ENCODE measurements at regions not wholly inside any gene's neighbourhood (a gene's known extent, or its start where the extent isn't known, plus 50 kb on each side); places are given as distances from the start of the nearest gene placed in this dataset.
"Not testable (repeated sequence)": the region's sequence is repeated elsewhere in the genome, so short reads cannot be mapped to it uniquely, and the experiment has no call there.

DNA sequence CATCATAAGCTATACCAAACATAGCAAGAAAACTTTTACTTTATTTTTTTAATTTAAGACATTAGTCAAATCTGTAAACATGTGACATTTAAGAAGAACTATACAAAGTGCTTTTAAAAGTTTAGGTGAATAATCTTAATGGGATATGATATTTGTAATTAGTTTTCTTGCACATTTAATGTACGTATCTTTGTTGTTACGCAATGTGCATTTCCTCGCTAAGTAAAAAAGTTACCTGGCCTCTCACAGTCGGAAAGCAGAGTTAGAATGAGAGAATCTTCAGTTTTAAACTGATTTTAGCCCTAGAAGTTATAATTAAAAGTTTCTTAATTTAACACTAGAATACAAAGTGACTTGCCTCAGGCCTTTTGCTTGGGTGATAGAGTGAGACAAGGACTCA lies 589.8 kb downstream of the DMRTA1 start:
- peaks cover 29% of the 10 kb centered on the region for H3K9me3 Mint-ChIP-seq (ENCODE audit: insufficient read depth)
- DNase-seq: no peak
- no peak overlapping the region for H3K4me3 Mint-ChIP-seq
- no peaks in the 10 kb centered on the region for H3K4me1 Mint-ChIP-seq (ENCODE audit: low read depth)
- H3K36me3 Mint-ChIP-seq (ENCODE audit: low read depth): no peaks in the 10 kb centered on the region
- ChIA-PET POLR2A (no interaction called here), CTCF (no interaction called here)
- ATAC-seq: no peak
- H3K27me3 Mint-ChIP-seq (ENCODE audit: low read depth): no peaks in the 10 kb centered on the region
- H3K27ac Mint-ChIP-seq: no peak overlapping the region

DNA sequence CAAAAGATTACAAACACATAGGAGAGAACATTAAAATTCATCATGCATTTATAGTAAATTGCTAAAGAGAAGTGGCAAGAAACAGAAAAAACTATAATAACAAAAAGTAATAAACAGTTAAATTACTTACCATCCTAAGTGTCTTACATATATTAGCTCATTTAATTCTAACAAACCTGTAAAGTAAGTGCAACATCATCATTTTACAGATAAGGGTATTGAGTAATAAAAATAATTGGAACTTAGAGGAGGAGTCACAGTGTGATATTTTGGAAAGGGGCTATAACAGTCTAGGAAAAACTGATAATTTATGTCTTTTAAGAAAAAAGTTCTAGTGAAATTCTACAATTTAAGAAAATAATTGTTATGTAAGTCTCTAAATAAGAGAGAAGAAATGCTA lies 592.8 kb downstream of the DMRTA1 start:
- Mint-ChIP-seq H3K36me3 (ENCODE audit: low read depth) (no peaks in the 10 kb centered on the region), H3K27ac (no peak overlapping the region), H3K9me3 (ENCODE audit: insufficient read depth) (peaks cover 11% of the 10 kb centered on the region), H3K4me3 (no peak overlapping the region), H3K4me1 (ENCODE audit: low read depth) (no peaks in the 10 kb centered on the region), H3K27me3 (ENCODE audit: low read depth) (no peaks in the 10 kb centered on the region)
- ATAC-seq (no peak), DNase-seq (no peak)
- POLR2A ChIA-PET: no interaction called here
- CTCF ChIA-PET: no interaction called here

DNA sequence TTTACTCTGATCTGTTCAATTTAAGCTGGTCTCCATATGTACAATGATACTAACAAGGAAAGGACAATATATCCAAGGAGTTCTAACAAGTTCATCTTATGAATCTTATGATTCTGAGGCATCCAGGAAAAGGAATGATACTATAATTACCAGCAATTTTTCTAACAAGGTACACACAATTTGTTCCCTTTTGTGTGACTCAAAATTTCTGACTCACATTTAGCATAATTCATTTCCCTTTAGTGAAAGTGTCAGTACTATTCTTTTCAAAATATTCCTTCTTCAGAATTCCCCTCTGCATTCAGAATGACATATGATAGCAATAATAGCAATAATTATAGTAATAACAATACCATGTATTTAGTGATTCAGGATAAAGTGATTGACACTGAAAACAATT lies 594.8 kb downstream of the DMRTA1 start:
- DNase-seq (no peak), ATAC-seq (no peak)
- ChIA-PET CTCF (no interaction called here), POLR2A (no interaction called here)
- no peak overlapping the region for H3K27ac Mint-ChIP-seq
- H3K9me3 Mint-ChIP-seq (ENCODE audit: insufficient read depth): peaks cover 11% of the 10 kb centered on the region
- no peaks in the 10 kb centered on the region for H3K27me3 Mint-ChIP-seq (ENCODE audit: low read depth)
- H3K4me1 Mint-ChIP-seq (ENCODE audit: low read depth): no peaks in the 10 kb centered on the region
- no peak overlapping the region for H3K4me3 Mint-ChIP-seq
- H3K36me3 Mint-ChIP-seq (ENCODE audit: low read depth): no peaks in the 10 kb centered on the region

DNA sequence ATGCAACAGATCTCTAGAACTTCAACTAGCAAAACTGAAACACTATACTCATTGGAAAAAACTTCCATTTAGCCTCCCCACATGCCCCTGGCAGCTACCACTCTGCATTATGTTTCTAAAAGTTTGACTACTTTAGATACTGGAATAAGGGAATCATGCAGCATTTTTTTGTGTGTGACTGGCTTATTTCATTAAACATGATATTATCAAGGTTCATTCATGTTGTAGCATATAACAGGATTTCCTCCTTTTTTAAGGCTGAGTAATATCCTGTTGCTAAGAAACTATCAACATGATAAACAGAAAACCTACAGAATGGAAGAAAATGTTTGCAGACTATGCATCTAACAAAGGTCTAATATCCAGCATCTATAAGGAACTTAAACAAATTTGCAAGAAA lies 597.9 kb downstream of the DMRTA1 start:
- DNase-seq: no peak
- Mint-ChIP-seq H3K4me3 (no peak overlapping the region), H3K4me1 (ENCODE audit: low read depth) (no peaks in the 10 kb centered on the region), H3K9me3 (ENCODE audit: insufficient read depth) (peaks cover 11% of the 10 kb centered on the region), H3K27ac (no peak overlapping the region), H3K27me3 (ENCODE audit: low read depth) (no peaks in the 10 kb centered on the region), H3K36me3 (ENCODE audit: low read depth) (no peaks in the 10 kb centered on the region)
- ChIA-PET CTCF (no interaction called here), POLR2A (no interaction called here)
- ATAC-seq: no peak

DNA sequence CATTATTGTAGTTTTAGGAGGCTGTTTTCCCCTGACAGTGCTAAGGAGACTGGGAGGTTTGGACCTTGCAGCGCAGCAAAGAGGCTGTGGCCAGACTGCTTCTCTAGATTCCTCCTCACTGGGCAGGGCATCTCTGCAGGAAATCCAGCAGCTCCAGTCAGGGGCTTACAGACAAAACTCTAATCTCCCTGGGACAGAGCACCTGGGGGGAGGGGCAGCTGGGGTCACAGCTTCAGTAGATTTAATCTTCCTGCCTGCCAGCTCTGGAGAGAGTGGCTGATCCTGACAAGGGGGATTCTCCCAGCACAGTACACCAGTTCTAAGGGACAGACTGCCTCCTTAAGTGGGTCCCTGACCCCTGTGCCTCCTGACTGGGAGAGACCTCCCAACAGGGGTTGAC lies 599.4 kb downstream of the DMRTA1 start:
- POLR2A ChIA-PET, H3K4me3 Mint-ChIP-seq: not testable (repeated sequence)

DNA sequence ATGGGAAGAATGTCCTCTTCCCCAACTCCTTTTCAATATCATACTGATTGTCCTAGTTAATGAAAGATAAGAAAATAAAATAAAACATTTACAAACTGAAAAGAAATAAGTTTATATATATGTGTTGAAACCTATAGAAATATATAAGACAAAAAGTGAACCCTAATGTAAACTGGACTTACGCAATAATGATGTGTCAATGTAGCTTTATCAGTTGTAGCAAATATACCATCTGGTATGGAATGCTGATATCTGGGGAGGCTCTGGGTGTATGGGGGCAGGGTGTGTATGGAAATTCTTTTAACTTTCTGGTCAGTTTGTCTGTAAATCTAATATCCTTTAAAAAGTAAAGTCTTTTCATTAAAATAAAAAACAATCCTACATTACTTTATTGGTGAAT lies 603.9 kb downstream of the DMRTA1 start:
- CTCF ChIA-PET: no interaction called here
- no peak for ATAC-seq
- no peak for DNase-seq
- H3K27ac Mint-ChIP-seq: no peak overlapping the region
- no peaks in the 10 kb centered on the region for H3K27me3 Mint-ChIP-seq (ENCODE audit: low read depth)
- no peaks in the 10 kb centered on the region for H3K36me3 Mint-ChIP-seq (ENCODE audit: low read depth)
- H3K4me3 Mint-ChIP-seq: no peak overlapping the region
- POLR2A ChIA-PET: no interaction called here
- H3K4me1 Mint-ChIP-seq (ENCODE audit: low read depth): no peaks in the 10 kb centered on the region
- no peaks in the 10 kb centered on the region for H3K9me3 Mint-ChIP-seq (ENCODE audit: insufficient read depth)

More for the DNA sequence above, 599.4 kb downstream of the DMRTA1 start:
- H3K9me3 Mint-ChIP-seq (ENCODE audit: insufficient read depth); ATAC-seq; DNase-seq; H3K4me1 Mint-ChIP-seq (ENCODE audit: low read depth); H3K27me3 Mint-ChIP-seq (ENCODE audit: low read depth); H3K27ac Mint-ChIP-seq; H3K36me3 Mint-ChIP-seq (ENCODE audit: low read depth); CTCF ChIA-PET: not testable (repeated sequence)

DNA sequence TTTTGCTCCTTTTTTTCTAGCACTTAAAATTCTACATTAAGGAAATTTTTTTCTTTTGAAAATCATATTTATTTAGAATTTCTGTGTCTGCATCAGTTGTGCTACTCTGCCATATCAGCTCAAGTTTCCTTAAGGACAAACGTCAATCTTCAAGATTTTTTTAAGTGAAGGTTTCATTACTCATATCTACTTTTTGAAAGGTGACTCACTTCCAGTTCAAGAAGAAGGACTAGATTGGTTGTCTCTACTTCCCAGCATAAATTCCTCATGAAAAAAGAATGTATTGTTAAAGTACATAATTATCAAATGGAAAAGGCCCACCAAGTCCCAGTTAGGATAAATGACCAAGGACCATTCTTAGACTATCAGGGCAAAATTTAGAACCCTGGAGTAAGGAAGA lies 626.5 kb downstream of the DMRTA1 start:
- Mint-ChIP-seq H3K4me1 (ENCODE audit: low read depth) (no peaks in the 10 kb centered on the region), H3K36me3 (ENCODE audit: low read depth) (no peaks in the 10 kb centered on the region), H3K4me3 (no peak overlapping the region), H3K9me3 (ENCODE audit: insufficient read depth) (peaks cover 8% of the 10 kb centered on the region), H3K27ac (no peak overlapping the region), H3K27me3 (ENCODE audit: low read depth) (no peaks in the 10 kb centered on the region)
- no peak for ATAC-seq
- no peak for DNase-seq
- CTCF ChIA-PET: no interaction called here
- POLR2A ChIA-PET: no interaction called here

DNA sequence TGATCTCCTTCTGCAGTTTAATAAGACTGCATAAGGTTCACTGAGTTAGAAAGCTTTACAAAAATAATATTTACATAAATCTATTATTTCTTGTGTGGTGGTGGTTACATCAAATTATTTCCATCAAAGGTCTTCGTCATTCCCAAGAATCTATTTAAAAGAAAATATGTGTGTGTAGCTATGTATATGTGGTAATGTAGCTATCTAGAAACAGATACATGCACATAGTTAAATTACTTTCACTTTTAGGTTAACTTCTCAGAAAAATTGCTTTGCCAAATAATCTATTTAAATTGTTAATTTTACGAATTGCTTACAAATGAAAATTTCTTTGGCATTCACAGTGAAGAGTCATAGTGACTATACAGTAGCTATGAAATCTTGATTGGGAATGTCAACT lies 633.2 kb downstream of the DMRTA1 start:
- no peak overlapping the region for H3K4me3 Mint-ChIP-seq
- CTCF ChIA-PET: no interaction called here

DNA sequence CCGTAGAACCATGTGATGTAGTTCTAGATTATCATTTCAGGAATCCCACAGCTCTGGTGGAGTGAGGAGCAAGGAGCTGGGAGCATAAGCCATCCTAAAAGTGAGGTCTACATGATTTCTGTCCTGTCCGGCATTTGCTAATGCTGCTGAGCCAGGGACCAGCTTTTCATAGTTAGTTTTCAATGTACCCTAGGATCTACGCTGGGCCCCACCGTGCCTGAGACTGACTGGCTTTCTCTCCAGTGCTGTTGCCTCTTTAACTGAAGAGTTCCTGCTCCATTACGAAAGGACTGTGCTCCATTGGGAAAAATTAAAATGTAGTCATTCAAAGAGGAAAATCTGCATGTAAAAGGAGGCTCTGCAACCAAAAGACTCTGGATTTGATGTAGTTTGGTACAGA lies 634.8 kb downstream of the DMRTA1 start:
- POLR2A ChIA-PET: no interaction called here
- H3K27me3 Mint-ChIP-seq (ENCODE audit: low read depth): no peaks in the 10 kb centered on the region
- CTCF ChIA-PET: no interaction called here
- H3K27ac Mint-ChIP-seq: no peak overlapping the region
- DNase-seq: no peak
- H3K4me3 Mint-ChIP-seq: no peak overlapping the region
- H3K9me3 Mint-ChIP-seq (ENCODE audit: insufficient read depth): peaks cover 31% of the 10 kb centered on the region
- ATAC-seq: no peak
- no peaks in the 10 kb centered on the region for H3K36me3 Mint-ChIP-seq (ENCODE audit: low read depth)
- no peaks in the 10 kb centered on the region for H3K4me1 Mint-ChIP-seq (ENCODE audit: low read depth)

More for the DNA sequence above, 633.2 kb downstream of the DMRTA1 start:
- Mint-ChIP-seq H3K9me3 (ENCODE audit: insufficient read depth) (peaks cover 23% of the 10 kb centered on the region), H3K27ac (no peak overlapping the region), H3K27me3 (ENCODE audit: low read depth) (no peaks in the 10 kb centered on the region), H3K4me1 (ENCODE audit: low read depth) (no peaks in the 10 kb centered on the region), H3K36me3 (ENCODE audit: low read depth) (no peaks in the 10 kb centered on the region)
- no peak for DNase-seq
- POLR2A ChIA-PET: no interaction called here
- no peak for ATAC-seq

DNA sequence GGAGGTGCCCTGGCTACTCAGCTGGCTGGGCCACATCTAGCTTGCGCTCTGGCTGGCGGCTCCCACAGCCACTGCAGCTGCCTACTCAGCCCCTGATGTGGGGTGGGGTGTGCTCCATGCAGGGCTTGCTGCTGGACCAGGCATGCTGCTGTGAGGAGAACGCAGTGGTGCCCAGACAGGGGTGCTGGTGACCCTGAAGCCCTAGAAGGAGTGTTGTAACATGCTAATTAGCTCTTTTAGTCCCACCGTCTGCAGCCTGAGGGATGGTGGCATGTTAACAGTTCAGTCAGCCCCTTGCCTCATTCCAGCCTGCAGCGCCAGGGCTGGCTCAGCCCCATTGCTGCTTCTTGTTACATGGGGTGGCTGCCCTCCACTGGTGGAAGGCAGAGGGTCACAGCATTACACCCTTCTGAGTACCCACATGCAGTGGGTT lies 642.3 kb downstream of the DMRTA1 start:
- H3K4me1 Mint-ChIP-seq (ENCODE audit: low read depth): no peaks in the 10 kb centered on the region
- POLR2A ChIA-PET: no interaction called here
- H3K27ac Mint-ChIP-seq: no peak overlapping the region
- H3K27me3 Mint-ChIP-seq (ENCODE audit: low read depth): no peaks in the 10 kb centered on the region
- ATAC-seq (no peak), DNase-seq (no peak)
- CTCF ChIA-PET: no interaction called here
- H3K9me3 Mint-ChIP-seq (ENCODE audit: insufficient read depth): peaks cover 27% of the 10 kb centered on the region
- H3K4me3 Mint-ChIP-seq: no peak overlapping the region
- no peaks in the 10 kb centered on the region for H3K36me3 Mint-ChIP-seq (ENCODE audit: low read depth)

DNA sequence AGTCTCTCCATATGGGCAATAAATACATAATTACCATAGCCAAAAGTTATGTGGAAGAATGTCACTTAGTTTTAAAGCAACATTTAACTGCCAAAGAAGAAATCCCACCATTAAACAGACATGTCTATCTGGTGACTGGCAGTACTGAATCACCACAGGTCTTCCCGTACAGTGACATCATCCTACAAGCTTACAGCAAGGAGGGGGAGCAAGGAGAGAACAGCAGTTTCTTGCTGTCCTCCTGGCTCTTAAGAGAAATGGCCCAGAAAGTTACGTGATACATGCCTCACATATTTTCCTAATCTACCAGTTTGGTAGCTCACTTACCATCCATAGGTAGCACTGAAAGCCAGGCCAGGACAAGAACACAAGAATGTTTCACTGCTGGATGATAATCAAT lies 671.0 kb downstream of the DMRTA1 start:
- ATAC-seq (no peak), DNase-seq (no peak)
- H3K27ac Mint-ChIP-seq: no peak overlapping the region
- H3K36me3 Mint-ChIP-seq (ENCODE audit: low read depth): no peaks in the 10 kb centered on the region
- peaks cover 13% of the 10 kb centered on the region for H3K9me3 Mint-ChIP-seq (ENCODE audit: insufficient read depth)
- ChIA-PET POLR2A (interaction anchor here (0.6 kb wide), 1 partner anchor 110 kb away, joined by 3 read pairs; no protein-coding TSS in a partner anchor), CTCF (no interaction called here)
- H3K27me3 Mint-ChIP-seq (ENCODE audit: low read depth): no peaks in the 10 kb centered on the region
- no peak overlapping the region for H3K4me3 Mint-ChIP-seq
- H3K4me1 Mint-ChIP-seq (ENCODE audit: low read depth): no peaks in the 10 kb centered on the region

DNA sequence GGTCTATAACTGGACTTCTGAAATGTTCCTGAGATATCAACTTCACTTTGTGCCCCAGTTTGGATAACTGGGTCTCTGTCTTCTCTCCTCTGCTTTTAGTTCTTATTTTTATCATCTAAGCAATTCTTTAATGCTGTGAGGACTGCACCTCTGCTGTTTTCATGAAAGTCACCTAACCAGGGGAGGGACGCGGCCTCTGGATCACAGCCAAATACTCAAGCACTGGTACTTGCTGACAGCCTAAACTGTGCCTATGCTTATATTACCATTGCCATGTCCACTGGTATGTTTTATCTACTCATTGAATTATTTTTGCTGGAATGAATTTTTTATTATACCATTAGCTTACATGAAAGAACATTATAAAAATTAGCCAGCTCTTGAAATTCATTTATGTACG lies 674.0 kb downstream of the DMRTA1 start:
- DNase-seq: no peak
- Mint-ChIP-seq H3K27ac (no peak overlapping the region), H3K4me1 (ENCODE audit: low read depth) (no peaks in the 10 kb centered on the region), H3K36me3 (ENCODE audit: low read depth) (no peaks in the 10 kb centered on the region), H3K9me3 (ENCODE audit: insufficient read depth) (peaks cover 6% of the 10 kb centered on the region), H3K4me3 (no peak overlapping the region), H3K27me3 (ENCODE audit: low read depth) (no peaks in the 10 kb centered on the region)
- CTCF ChIA-PET: no interaction called here
- ATAC-seq: no peak
- POLR2A ChIA-PET: no interaction called here

DNA sequence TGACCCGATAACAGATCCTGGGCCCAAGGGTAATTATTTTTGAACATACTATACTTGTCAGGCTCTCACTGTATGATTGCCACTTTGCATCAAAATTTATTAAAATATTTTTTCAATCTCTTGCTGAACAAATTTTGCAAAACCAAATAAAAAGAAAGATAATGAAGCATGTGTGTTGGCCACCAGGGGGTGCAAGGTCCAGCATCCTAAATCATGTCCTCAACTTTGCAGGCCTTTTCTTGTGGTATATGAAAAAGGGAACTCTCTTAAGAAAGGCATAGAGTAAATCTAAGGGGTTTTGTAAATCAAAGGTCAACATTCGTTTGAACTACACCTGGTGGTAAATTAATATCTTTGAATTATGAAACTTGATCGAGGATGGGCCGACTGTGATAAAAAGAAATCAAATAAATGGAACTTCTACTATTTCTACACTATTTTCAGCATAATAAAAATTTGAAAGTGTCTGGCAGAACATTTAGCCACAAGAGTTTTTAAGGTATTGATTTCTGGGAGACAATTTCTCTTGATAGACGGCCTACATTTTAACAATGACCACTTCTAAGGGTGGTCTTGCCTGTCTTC lies 676.5 kb downstream of the DMRTA1 start:
- H3K27me3 Mint-ChIP-seq (ENCODE audit: low read depth): no peaks in the 10 kb centered on the region
- no peaks in the 10 kb centered on the region for H3K36me3 Mint-ChIP-seq (ENCODE audit: low read depth)
- ChIA-PET POLR2A (no interaction called here), CTCF (interaction anchor here (0.5 kb wide), 1 partner anchor 1292 kb away, joined by 3 read pairs; no protein-coding TSS in a partner anchor)
- H3K9me3 Mint-ChIP-seq (ENCODE audit: insufficient read depth): peaks cover 6% of the 10 kb centered on the region
- ATAC-seq (no peak), DNase-seq (no peak)
- no peaks in the 10 kb centered on the region for H3K4me1 Mint-ChIP-seq (ENCODE audit: low read depth)
- H3K4me3 Mint-ChIP-seq: no peak overlapping the region
- H3K27ac Mint-ChIP-seq: no peak overlapping the region

All from activated CD8-positive, alpha-beta T cell treated with anti-CD3 and anti-CD28 coated beads, Interleukin-2, amount 10 ng/mL, durations not matched to agents 7 days and 5 days (primary cell).